T-helper 22 cell (primary cell): ENCODE measurements at regions not wholly inside any gene's neighbourhood (a gene's known extent, or its start where the extent isn't known, plus 50 kb on each side); places are given as distances from the start of the nearest gene placed in this dataset.
"Not testable (repeated sequence)": the region's sequence is repeated elsewhere in the genome, so short reads cannot be mapped to it uniquely, and the experiment has no call there.

Experiments used
- DNase-seq: peaks from one replicate; pipeline ENCODE4 v3.0.0-alpha.2; 2020; ENCODE audit warnings: low read depth

- no peak for DNase-seq
Observed at GRCh38 chr16:72657164-72657563, 390.8 kb downstream of the ZFHX3 start.

- DNase-seq = no peak
Observed at GRCh38 chr16:72654535-72654934, 393.4 kb downstream of the ZFHX3 start.

DNA sequence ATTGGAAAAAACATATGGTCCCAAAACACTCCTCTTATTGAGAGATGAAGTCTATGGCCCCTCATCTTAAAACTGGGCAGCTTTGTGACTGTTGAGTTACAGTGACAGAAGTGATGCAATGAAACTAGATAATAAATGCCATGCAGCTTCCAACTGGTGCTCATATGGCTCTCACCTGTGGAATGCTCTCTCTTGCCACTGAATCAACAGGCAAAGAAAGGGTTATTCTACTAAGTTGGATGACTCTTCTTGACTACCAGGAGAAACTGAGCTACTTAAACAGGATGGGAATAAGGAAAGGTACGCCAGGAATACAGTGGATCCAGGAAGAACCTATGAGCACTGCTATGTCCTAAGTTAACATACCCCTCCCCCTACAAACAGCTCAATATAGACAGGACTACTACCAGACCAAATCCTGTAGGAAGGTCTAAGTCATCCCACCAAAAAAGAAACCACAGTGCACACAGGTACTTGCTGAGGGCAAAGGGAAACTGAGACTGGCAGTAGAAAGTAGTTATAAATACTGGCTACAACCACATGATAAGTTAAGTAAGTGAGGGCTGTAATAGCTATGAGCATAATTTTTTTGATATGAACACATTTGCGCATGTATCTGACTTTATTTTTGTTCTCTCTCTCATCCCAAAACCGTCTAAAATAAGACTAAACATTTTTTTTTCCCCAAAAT lies 398.5 kb downstream of the ZFHX3 start:
- no peak for DNase-seq

DNA sequence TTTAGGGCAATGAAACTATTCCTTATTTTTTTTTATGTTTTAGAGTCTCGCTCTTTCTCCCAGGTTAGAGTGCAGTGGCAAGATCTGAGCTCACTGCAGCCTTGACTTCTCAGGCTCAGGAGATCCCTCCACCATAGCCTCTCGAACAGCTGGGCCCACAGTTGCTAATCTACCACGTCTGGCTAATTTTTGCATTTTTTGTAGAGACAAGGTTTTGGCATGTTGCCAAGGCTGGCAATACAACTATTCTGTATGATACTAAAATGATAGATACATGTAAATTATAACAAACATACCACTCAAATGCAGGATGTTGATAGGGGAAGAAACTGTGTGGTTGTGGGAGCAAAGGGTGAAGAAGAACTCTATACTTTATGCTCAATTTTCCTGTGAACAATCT lies 401.3 kb downstream of the ZFHX3 start:
- DNase-seq = no peak

GRCh38 chr16:72645538-72645937 lies 402.4 kb downstream of the ZFHX3 start:
- no peak for DNase-seq

DNA sequence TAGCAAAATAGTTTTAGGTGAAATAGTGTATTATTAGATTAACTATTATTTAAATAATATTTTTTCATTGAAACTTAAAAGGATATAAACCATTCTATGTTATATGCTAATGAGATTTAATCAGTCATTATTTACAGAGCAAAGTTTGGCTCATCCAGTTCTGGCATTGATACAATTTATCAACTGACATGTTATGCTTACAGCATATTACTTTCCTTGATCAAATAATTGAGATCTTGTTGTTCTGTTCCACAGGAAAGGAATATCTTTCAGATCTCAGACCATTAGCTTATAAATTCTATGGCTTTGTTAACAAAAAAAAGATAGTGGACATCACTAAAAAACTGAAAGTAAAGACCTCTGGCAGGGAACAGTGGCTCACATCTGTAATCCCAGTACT lies 403.0 kb downstream of the ZFHX3 start:
- no peak for DNase-seq

DNA sequence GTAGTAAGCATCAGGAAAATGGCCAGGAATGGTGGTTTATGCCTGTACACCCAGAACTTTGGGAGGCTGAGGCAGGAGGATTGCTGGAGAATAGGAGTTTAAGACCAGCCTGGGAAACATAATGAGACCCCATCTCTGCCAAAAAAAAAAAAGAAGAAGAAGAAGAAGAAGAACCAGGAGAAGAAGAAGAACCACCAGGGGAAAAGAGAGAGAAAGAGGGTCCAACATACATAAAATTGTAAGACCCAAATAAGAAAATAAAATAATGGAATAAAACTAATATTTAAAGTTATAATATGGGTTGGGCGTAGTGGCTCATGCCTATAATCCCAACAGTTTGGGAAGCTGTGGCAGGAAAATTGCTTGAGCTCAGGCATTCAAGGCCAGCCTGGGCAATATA lies 408.4 kb downstream of the ZFHX3 start:
- DNase-seq = no peak

DNA sequence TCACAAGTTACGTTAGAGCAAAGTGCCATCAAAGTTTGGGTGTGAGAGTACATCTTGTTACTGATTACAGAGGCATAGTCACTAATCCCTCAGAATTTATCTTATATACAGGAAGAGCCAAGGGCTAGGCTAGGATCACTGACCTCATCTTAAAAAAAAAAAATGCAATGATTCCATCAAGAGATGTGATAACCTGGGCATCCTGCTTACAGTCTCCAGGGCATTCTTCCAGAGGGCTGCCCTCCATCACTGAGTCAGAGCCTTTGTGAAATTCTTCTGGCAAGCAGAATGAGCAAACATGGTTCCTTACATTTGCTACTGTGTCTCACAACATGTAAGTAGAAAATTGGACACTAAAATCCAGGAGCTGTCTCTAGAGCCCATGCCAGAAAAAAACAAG lies 410.6 kb downstream of the ZFHX3 start:
- no peak for DNase-seq

DNA sequence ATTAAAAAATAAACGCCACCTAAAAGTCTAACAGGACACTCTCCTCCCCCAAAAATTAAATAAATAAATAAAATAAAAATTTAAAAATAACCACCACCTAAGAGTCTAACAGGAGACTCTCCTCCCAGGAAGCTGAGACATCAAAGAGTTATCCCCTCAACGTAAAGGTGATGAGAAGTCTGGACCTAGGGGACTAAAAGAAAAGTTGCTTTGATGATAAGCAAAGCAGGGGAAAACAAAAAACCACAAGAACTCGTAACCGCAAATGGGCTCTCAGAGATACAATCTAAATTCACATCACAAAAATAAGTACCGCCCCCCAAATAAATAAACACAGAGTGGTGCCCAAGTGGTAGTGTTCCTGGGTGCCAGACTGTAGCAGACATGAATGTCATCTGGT lies 412.2 kb downstream of the ZFHX3 start:
- no peak for DNase-seq

DNA sequence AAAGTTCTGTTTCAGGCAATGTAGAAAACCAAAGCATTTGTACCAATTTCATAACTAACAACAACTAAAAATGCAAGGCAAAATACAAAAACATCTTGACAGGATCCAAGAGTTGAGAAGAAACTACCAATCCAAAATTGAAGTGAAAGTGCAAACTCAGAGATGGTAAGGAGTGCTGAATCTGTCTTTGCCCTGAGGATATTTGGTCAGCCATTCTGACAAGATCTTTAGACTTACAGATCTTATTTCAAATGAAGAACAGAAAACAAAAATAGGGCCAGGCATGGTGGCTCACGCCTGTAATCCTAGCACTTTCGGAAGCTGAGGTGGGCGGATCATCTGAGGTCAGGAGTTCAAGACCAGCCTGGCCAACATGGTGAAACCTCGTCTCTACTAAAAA lies 412.8 kb downstream of the ZFHX3 start:
- DNase-seq = no peak

DNA sequence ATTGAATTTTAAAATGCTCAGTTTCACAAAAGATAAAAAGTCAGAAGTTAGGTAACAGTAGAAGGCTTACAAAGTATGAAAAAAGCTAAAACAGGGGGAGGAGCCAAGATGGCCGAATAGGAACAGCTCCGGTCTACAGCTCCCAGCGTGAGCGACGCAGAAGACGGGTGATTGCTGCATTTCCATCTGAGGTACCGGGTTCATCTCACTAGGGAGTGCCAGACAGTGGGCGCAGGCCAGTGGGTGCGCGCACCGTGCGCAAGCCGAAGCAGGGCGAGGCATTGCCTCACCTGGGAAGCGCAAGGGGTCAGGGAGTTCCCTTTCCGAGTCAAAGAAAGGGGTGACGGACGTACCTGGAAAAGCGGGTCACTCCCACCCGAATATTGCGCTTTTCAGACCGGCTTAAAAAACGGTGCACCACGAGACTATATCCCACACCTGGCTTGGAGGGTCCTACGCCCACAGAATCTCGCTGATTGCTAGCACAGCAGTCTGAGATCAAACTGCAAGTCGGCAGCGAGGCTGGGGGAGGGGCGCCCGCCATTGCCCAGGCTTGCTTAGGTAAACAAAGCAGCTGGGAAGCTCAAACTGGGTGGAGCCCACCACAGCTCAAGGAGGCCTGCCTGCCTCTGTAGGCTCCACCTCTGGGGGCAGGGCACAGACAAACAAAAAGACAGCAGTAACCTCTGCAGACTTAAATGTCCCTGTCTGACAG lies 420.6 kb downstream of the ZFHX3 start:
- DNase-seq = not testable (repeated sequence)

DNA sequence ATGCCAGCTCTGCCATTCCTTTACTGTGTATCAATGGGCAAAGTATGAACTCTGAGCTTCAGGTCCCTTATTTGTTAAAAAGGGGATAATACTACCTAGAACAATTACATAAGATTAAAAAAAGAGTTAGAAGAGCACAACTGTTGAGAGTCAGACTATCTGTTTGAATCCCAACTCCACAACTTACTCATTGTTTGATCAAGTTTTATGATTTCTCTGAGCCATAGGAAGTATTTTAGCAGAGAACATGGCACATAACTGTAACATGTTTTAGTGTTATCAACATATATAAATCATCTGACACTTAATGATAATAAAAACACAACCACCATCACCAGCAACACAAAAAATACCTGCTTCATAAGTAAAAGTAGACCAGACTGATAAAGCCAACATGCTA lies 421.3 kb downstream of the ZFHX3 start:
- no peak for DNase-seq

- DNase-seq = no peak
Observed at GRCh38 chr16:72621651-72622050, 426.3 kb downstream of the ZFHX3 start.

GRCh38 chr16:72620853-72621252 lies 427.1 kb downstream of the ZFHX3 start:
- no peak for DNase-seq

- DNase-seq = no peak
Observed at GRCh38 chr16:72620348-72620747, 427.6 kb downstream of the ZFHX3 start.

DNA sequence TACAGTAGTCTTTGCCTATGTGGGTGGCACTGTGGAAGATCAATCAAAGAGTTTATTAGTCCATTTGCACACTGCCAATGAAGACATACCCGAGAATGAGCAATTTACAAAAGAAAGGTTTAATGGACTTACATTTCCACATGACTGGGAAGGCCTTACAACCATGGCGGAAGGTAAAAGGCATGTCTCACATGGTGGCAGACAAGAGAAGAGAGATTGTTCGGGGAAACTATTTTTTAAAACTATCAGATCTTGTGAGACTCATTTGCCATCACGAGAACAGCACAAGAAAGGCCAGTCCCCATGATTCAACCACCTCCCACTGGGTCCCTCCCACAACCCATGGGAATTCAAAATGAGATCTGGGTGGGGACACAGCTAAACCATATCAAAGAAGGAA lies 432.1 kb downstream of the ZFHX3 start:
- DNase-seq = no peak

DNA sequence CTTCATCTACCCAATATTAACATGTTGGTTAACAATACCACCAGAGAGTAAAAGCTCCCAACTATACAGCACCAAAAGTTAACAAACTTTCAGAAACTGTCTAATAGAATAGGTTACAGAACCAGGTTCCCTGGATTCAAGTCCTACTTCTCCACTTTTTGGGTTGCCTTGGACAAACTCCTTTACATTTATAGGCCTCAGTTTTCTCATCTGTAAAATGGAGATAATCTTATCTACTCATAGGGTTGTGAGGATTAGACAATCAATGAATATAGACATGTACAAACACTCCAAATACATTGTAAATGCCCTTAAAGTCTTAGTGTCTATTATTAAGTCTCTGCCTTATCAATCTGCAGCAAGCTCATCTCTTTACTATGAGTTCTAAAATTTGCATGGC lies 435.2 kb downstream of the ZFHX3 start:
- no peak for DNase-seq

- DNase-seq = no peak
Observed at GRCh38 chr16:72612256-72612655, 435.7 kb downstream of the ZFHX3 start.

DNA sequence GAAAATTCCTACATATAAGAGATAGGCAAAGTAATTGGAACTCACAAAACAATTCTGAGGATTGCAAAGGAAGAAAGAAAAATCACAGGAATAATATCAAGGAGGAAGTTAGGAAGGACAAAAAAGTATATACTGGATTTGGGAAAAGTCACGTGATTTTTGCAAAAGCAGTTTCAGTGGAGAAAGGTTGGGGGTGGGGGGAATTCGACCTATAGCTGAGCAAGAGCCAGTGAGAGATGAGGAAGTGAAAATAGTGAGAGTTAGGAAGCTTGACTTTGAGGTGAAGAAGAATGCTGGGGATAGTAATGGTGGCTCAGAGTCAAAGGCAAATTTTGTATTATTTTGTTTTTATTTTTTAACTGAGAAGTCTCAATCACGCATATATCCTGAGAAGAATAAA lies 438.0 kb upstream of the PMFBP1 start:
- no peak for DNase-seq

GRCh38 chr16:72609066-72609465 lies 437.1 kb upstream of the PMFBP1 start:
- no peak for DNase-seq

- no peak for DNase-seq
Observed at GRCh38 chr16:72604375-72604774, 432.4 kb upstream of the PMFBP1 start.

- no peak for DNase-seq
Observed at GRCh38 chr16:72602499-72602898, 430.5 kb upstream of the PMFBP1 start.

DNA sequence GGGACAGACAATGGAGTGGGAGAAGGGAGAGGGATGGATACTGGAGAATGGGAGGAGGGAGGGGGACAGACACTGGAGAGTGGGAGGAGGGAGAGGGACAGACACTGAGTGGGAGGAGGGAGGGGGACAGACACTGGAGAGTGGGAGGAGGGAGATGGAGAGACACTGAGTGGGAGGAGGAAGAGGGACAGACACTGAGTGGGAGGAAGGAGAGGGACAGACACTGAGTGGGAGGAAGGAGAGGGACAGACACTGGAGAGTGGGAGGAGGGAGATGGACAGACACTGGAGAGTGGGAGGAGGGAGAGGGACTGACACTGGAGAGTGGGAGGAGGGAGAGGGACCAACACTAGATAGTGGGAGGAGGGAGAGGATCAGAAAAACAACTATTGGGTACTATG lies 426.7 kb upstream of the PMFBP1 start:
- DNase-seq = no peak

DNA sequence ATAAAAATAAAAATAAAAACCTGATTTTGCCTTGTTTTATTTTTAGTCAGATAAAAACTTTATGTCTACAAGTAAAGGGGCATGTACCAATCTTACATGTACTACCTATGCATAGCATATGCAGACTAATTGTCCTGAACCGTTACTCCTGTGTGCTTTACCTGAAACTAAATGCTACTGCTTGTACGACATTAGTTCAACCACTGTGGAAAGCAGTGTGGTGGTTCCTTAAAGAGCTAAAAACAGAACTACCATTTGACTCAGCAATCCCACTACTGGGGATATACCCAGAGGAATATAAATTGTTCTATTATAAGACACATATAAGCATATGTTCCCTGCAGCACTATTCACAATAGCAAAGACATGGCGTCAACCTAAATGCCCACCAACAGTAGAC lies 426.0 kb upstream of the PMFBP1 start:
- no peak for DNase-seq
